HFFc6 (cell line): ENCODE measurements at regions not wholly inside any gene's neighbourhood (a gene's known extent, or its start where the extent isn't known, plus 50 kb on each side); places are given as distances from the start of the nearest gene placed in this dataset.

Experiments used
- DNase-seq: peaks from one replicate; pipeline ENCODE4 v3.0.0-alpha.2; 2018
- H3K27ac Mint-ChIP-seq: 2 replicates; pipeline ENCODE4 v1.8.0; 2020; ENCODE audit warnings: mild to moderate bottlenecking, mixed read lengths
- H3K27me3 Mint-ChIP-seq: 2 replicates; pipeline ENCODE4 v1.8.0; 2021; ENCODE audit warnings: mild to moderate bottlenecking, moderate library complexity, mixed read lengths; ENCODE audit not compliant: insufficient read depth
- H3K36me3 Mint-ChIP-seq: 2 replicates; pipeline ENCODE4 v1.8.0; 2021; ENCODE audit warnings: low read depth, mixed read lengths
- H3K4me1 Mint-ChIP-seq: 2 replicates; pipeline ENCODE4 v1.8.0; 2020; ENCODE audit warnings: low read depth, mixed read lengths
- H3K4me3 Mint-ChIP-seq: 2 replicates; pipeline ENCODE4 v1.8.0; 2020; ENCODE audit warnings: mild to moderate bottlenecking, moderate library complexity, mixed read lengths
- H3K9me3 Mint-ChIP-seq: 2 replicates; pipeline ENCODE4 v1.8.0; 2020; ENCODE audit warnings: mild to moderate bottlenecking, mixed read lengths
- CTCF ChIP-seq: fragments of 200-600 bp; sonication (generic); IDR thresholded peaks from 2 replicates; pipeline ENCODE4 v1.5.0; 2021; ENCODE audit warnings: antibody characterized with exemption, mild to moderate bottlenecking

- H3K9me3 Mint-ChIP-seq: no peaks in the 10 kb centered on the region
- H3K27ac Mint-ChIP-seq: no peak overlapping the region
- peaks cover 3% of the 10 kb centered on the region; the same call in 1 of the 2 replicates for H3K27me3 Mint-ChIP-seq
- H3K4me1 Mint-ChIP-seq: 0 out of 2 replicates have a peak, but pooled peaks cover 7% of the 10 kb centered on the region
- TF ChIP-seq CTCF: no peak
- DNase-seq: no peak
- H3K4me3 Mint-ChIP-seq: no peak overlapping the region
- H3K36me3 Mint-ChIP-seq: no peaks in the 10 kb centered on the region
Observed at GRCh38 chr6:85192596-85192995, 257.3 kb upstream of the NT5E start.

GRCh38 chr6:85192186-85192585 lies 257.7 kb upstream of the NT5E start:
- no peaks in the 10 kb centered on the region for H3K9me3 Mint-ChIP-seq
- no peaks in the 10 kb centered on the region for H3K36me3 Mint-ChIP-seq
- DNase-seq: peak; percentile 27
- 0 out of 2 replicates have a peak, but pooled peaks cover 7% of the 10 kb centered on the region for H3K4me1 Mint-ChIP-seq
- H3K4me3 Mint-ChIP-seq: no peak overlapping the region
- peak overlapping the region; percentile 44; the same call in 1 of the 2 replicates for H3K27ac Mint-ChIP-seq
- peaks cover 4% of the 10 kb centered on the region for H3K27me3 Mint-ChIP-seq
- no peak for TF ChIP-seq CTCF

- Mint-ChIP-seq H3K27ac (peak overlapping the region; percentile 44; the same call in 1 of the 2 replicates), H3K4me1 (peaks cover 10% of the 10 kb centered on the region), H3K4me3 (no peak overlapping the region; the same call in 1 of the 2 replicates), H3K9me3 (no peaks in the 10 kb centered on the region), H3K27me3 (peaks cover 5% of the 10 kb centered on the region), H3K36me3 (no peaks in the 10 kb centered on the region)
- DNase-seq: peak; percentile 21
- TF ChIP-seq CTCF: no peak
Observed at GRCh38 chr6:85191656-85192055, 258.2 kb upstream of the NT5E start.

GRCh38 chr6:85186546-85187175 lies 263.2 kb upstream of the NT5E start:
- no peaks in the 10 kb centered on the region for H3K36me3 Mint-ChIP-seq
- no peak for DNase-seq
- TF ChIP-seq CTCF: no peak
- no peak overlapping the region for H3K4me3 Mint-ChIP-seq
- H3K27me3 Mint-ChIP-seq: peaks cover 2% of the 10 kb centered on the region
- H3K4me1 Mint-ChIP-seq: peaks cover 10% of the 10 kb centered on the region
- H3K9me3 Mint-ChIP-seq: no peaks in the 10 kb centered on the region
- no peak overlapping the region for H3K27ac Mint-ChIP-seq

GRCh38 chr6:85185977-85186376 lies 263.9 kb upstream of the NT5E start:
- Mint-ChIP-seq H3K4me1 (peaks cover 7% of the 10 kb centered on the region), H3K36me3 (no peaks in the 10 kb centered on the region), H3K27me3 (peaks cover 2% of the 10 kb centered on the region), H3K9me3 (no peaks in the 10 kb centered on the region), H3K4me3 (no peak overlapping the region), H3K27ac (no peak overlapping the region)
- no peak for TF ChIP-seq CTCF
- DNase-seq: no peak
